ENCODE measurements at regions not wholly inside any gene's neighbourhood (a gene's known extent, or its start where the extent isn't known, plus 50 kb on each side); places are given as distances from the start of the nearest gene placed in this dataset.

- Histone ChIP-seq H3K4me2 (ENCODE audit: low read length) (no peak overlapping the region), H3K79me2 (ENCODE audit: low read length) (no peaks in the 10 kb centered on the region), H3K36me3 (replicated peaks; ENCODE audit: low read depth, low read length) (no peaks in the 10 kb centered on the region), H3K27ac (ENCODE audit: low read length) (no peak overlapping the region), H3K9ac (ENCODE audit: low read length) (no peak overlapping the region), H3K9me3 (ENCODE audit: insufficient read depth, low read length) (no peaks in the 10 kb centered on the region), H3K4me1 (ENCODE audit: low read length) (no peaks in the 10 kb centered on the region), H4K20me1 (ENCODE audit: insufficient read depth, low read length) (no peaks in the 10 kb centered on the region), H3K27me3 (ENCODE audit: low read depth, low read length) (0 out of 2 replicates have a peak, but pooled peaks cover 9% of the 10 kb centered on the region), H2AFZ (ENCODE audit: low read depth, low read length) (no peak overlapping the region), H3K4me3 (ENCODE audit: low read length) (no peak overlapping the region)
- TF ChIP-seq, protein P1, sequence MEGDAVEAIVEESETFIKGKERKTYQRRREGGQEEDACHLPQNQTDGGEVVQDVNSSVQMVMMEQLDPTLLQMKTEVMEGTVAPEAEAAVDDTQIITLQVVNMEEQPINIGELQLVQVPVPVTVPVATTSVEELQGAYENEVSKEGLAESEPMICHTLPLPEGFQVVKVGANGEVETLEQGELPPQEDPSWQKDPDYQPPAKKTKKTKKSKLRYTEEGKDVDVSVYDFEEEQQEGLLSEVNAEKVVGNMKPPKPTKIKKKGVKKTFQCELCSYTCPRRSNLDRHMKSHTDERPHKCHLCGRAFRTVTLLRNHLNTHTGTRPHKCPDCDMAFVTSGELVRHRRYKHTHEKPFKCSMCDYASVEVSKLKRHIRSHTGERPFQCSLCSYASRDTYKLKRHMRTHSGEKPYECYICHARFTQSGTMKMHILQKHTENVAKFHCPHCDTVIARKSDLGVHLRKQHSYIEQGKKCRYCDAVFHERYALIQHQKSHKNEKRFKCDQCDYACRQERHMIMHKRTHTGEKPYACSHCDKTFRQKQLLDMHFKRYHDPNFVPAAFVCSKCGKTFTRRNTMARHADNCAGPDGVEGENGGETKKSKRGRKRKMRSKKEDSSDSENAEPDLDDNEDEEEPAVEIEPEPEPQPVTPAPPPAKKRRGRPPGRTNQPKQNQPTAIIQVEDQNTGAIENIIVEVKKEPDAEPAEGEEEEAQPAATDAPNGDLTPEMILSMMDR (IDR thresholded peaks at IDR 0.05; ENCODE audit: low read depth, low read length), result no peak
- no peak for TF ChIP-seq EZH2phosphoT487 (IDR thresholded peaks at IDR 0.05; ENCODE audit: low read depth)
Observed at GRCh38 chr16:86965331-86965730, 351.9 kb downstream of the C16orf95 start.

DNA sequence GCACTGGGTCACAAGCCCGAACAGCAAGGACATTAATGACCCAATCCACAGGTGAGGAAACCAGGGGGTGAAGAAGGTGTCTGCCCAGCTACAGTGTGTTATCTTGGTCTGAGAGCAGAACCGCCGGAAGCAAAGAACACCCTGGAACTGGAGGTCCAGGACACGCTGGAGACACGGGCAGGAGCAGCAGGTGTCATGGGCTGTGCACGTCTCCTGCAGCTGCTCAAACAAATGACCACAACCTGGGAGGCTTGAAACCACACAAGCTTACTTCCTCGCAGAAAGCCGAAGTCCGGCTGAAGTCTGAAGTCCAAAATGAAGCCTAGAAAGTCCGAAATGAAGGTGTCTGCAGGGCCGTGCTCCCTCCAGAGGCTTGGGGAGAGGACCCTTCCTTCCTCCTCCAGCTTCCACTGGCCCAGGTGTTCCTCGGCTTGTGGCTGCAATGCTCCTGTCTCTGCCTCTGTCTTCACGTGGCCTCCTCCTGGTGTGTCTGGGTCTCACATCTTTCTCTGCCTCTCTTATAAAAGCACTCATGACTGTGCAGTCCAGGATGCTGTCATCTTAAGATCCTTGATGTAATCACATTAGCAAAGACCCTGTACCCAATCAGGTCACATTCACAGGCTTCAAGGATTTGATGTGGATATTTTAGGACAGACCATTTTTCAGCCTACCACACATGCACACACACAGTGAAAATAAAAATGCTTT, 351.2 kb downstream of the C16orf95 start:
- H3K36me3 ChIP-seq (replicated peaks; ENCODE audit: low read depth, low read length), result no peaks in the 10 kb centered on the region
- 0 out of 2 replicates have a peak, but pooled peaks cover 9% of the 10 kb centered on the region for H3K27me3 ChIP-seq (ENCODE audit: low read depth, low read length)
- no peaks in the 10 kb centered on the region for H3K79me2 ChIP-seq (ENCODE audit: low read length)
- H3K9ac ChIP-seq (ENCODE audit: low read length), result no peak overlapping the region
- no peaks in the 10 kb centered on the region for H4K20me1 ChIP-seq (ENCODE audit: insufficient read depth, low read length)
- H3K4me1 ChIP-seq (ENCODE audit: low read length), result no peaks in the 10 kb centered on the region
- no peak for TF ChIP-seq EZH2phosphoT487 (IDR thresholded peaks at IDR 0.05; ENCODE audit: low read depth)
- TF ChIP-seq, protein P1 (IDR thresholded peaks at IDR 0.05; ENCODE audit: low read depth, low read length), result no peak
- no peak overlapping the region for H3K4me2 ChIP-seq (ENCODE audit: low read length)
- no peak overlapping the region for H3K27ac ChIP-seq (ENCODE audit: low read length)
- no peak overlapping the region for H3K4me3 ChIP-seq (ENCODE audit: low read length)
- no peak overlapping the region for H2AFZ ChIP-seq (ENCODE audit: low read depth, low read length)
- H3K9me3 ChIP-seq (ENCODE audit: insufficient read depth, low read length), result no peaks in the 10 kb centered on the region

GRCh38 chr16:86966777-86967176, 350.4 kb downstream of the C16orf95 start:
- H3K36me3 ChIP-seq (replicated peaks; ENCODE audit: low read depth, low read length), result no peaks in the 10 kb centered on the region
- no peaks in the 10 kb centered on the region for H3K79me2 ChIP-seq (ENCODE audit: low read length)
- H3K9me3 ChIP-seq (ENCODE audit: insufficient read depth, low read length), result no peaks in the 10 kb centered on the region
- no peak overlapping the region for H3K4me2 ChIP-seq (ENCODE audit: low read length)
- H3K4me3 ChIP-seq (ENCODE audit: low read length), result no peak overlapping the region
- no peak overlapping the region for H3K27ac ChIP-seq (ENCODE audit: low read length)
- no peaks in the 10 kb centered on the region for H4K20me1 ChIP-seq (ENCODE audit: insufficient read depth, low read length)
- no peak overlapping the region for H3K9ac ChIP-seq (ENCODE audit: low read length)
- H2AFZ ChIP-seq (ENCODE audit: low read depth, low read length), result no peak overlapping the region
- H3K4me1 ChIP-seq (ENCODE audit: low read length), result no peaks in the 10 kb centered on the region
- 0 out of 2 replicates have a peak, but pooled peaks cover 1% of the 10 kb centered on the region for H3K27me3 ChIP-seq (ENCODE audit: low read depth, low read length)
- TF ChIP-seq, protein P1 (IDR thresholded peaks at IDR 0.05; ENCODE audit: low read depth, low read length), result no peak
- TF ChIP-seq EZH2phosphoT487 (IDR thresholded peaks at IDR 0.05; ENCODE audit: low read depth), result no peak

DNA sequence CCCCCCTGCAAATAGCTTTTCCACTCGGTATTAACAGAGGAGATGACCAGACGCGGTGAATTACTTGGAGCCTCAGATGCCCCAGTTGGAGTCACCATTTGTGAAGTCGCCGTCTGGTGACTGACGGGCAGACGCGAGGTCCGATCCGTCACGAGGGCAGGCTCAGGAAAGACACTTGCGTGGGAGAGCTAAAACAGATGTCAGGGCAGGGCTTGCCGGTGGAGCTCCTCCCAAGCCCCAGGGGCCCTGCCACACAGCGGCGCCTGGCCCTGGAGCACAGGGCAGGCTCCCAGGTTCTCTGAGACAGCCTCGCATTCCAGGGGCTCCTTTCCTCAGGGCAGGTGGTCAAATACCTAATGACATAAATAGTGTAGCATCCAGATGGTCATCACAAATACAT, 348.3 kb downstream of the C16orf95 start:
- no peaks in the 10 kb centered on the region for H3K36me3 ChIP-seq (replicated peaks; ENCODE audit: low read depth, low read length)
- no peaks in the 10 kb centered on the region for H3K27me3 ChIP-seq (ENCODE audit: low read depth, low read length)
- no peak overlapping the region for H3K9ac ChIP-seq (ENCODE audit: low read length)
- no peaks in the 10 kb centered on the region for H3K79me2 ChIP-seq (ENCODE audit: low read length)
- no peak overlapping the region for H3K4me2 ChIP-seq (ENCODE audit: low read length)
- no peak overlapping the region for H3K4me3 ChIP-seq (ENCODE audit: low read length)
- no peaks in the 10 kb centered on the region for H4K20me1 ChIP-seq (ENCODE audit: insufficient read depth, low read length)
- no peak overlapping the region for H2AFZ ChIP-seq (ENCODE audit: low read depth, low read length)
- H3K9me3 ChIP-seq (ENCODE audit: insufficient read depth, low read length), result no peaks in the 10 kb centered on the region
- no peaks in the 10 kb centered on the region for H3K4me1 ChIP-seq (ENCODE audit: low read length)
- no peak overlapping the region for H3K27ac ChIP-seq (ENCODE audit: low read length)
- TF ChIP-seq EZH2phosphoT487 (IDR thresholded peaks at IDR 0.05; ENCODE audit: low read depth), result no peak
- TF ChIP-seq, protein P1 (IDR thresholded peaks at IDR 0.05; ENCODE audit: low read depth, low read length), result no peak
